ENCODE measurements at regions not wholly inside any gene's neighbourhood (a gene's known extent, or its start where the extent isn't known, plus 50 kb on each side); places are given as distances from the start of the nearest gene placed in this dataset.

DNA sequence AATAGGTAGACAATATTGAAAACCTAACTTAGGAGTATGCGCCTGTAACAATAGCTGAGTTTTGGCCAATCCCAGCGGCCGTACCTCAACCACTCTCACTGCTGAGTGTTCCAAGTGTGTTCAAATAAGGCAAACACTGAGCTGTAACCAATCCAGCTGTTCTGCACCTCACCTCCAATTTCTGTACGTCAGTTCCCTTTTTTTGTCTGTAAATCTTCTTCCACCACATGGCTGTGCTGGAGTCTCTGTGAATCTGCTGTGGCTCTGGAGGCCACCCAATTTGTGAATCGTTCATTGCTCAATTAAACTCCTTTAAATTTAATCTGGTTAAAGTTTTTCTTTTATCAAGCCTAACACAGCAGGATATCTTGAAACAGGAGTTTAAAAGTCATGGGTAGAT lies 116.3 kb downstream of the SLC28A3 start:
- H3K27ac Mint-ChIP-seq, result no peak overlapping the region
- peaks cover 2 to 6% (median 4%) of the 10 kb centered on the region in 3 donors for H3K27me3 Mint-ChIP-seq (ENCODE audit: low read depth in 3 of 3)
- H3K36me3 Mint-ChIP-seq, result no peaks in the 10 kb centered on the region
- DNase-seq, result no peak
- H3K4me1 Mint-ChIP-seq, result no peaks in the 10 kb centered on the region
- no peak overlapping the region for H3K4me3 Mint-ChIP-seq
- peaks cover 0 to 8% (median 0%) of the 10 kb centered on the region in 6 donors for H3K9me3 Mint-ChIP-seq
